Hematopoietic multipotent progenitor cell treated with erythropoietin and hydrocortisone succinate and interleukin-3 and kit ligand, for 17 days (in vitro differentiated cells): ENCODE measurements at regions not wholly inside any gene's neighbourhood (a gene's known extent, or its start where the extent isn't known, plus 50 kb on each side); places are given as distances from the start of the nearest gene placed in this dataset.
"Not testable (repeated sequence)": the region's sequence is repeated elsewhere in the genome, so short reads cannot be mapped to it uniquely, and the experiment has no call there.

Source experiments
- DNase-seq: peaks from one replicate; pipeline ENCODE4 v3.0.0-alpha.2; 2015; ENCODE audit warnings: low spot score

DNA sequence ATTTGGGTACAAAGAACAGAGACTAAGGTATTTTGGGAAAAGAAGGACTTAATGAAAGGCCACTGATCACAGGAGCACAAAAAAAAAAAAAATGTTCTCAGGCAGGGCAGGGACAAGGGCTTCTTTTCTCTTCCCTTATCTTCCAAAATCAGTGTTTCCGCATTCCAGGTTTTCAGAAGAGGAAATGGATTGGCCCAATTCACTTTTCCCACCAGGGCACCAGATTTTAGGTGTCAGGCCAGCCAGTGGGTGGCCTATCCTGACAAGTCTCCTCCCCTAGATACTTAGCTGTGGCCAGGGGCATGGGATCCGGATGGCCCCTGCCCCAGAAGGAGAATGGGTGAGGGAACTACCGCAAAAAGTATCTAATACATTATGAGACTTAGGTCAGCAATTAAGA lies 88.9 kb upstream of the WAC start:
- DNase-seq = no peak

DNA sequence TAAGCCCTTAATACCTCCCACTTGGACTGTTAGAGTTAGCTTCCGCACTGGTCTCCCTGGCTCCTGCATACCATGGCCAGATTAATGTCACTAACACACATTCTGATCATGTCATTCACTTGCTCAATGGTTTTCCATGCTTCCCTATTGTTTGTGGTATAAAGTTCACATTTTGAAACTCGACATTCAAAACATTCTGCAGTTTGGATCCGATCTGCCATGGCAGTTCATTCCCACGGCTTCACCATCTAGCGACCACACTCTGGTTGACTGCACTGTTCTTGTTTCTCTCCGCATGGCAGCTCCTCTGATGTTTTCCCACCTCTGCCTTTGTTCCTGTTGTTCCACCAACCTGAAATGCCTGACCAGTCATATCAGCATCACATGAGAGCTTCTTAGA lies 87.4 kb upstream of the WAC start:
- no peak for DNase-seq

DNA sequence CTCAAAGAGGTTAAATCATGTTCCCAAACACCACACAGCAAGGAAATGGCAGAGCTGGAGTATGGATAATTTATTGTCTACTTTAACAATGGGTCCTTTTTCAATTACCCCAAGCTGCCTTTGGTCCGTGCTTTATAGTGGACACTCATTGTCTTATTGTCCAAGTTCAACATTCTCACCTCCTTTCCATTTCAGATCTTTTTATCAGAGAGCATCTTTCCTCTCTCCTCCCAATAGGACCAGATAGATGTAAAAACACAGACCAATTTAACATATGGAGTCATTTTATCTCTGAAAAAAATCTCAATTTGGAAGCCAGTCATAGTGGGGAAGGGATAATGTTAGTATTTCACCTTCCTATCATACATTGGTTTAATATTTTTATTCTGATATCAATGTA lies 83.5 kb upstream of the WAC start:
- DNase-seq = no peak

DNA sequence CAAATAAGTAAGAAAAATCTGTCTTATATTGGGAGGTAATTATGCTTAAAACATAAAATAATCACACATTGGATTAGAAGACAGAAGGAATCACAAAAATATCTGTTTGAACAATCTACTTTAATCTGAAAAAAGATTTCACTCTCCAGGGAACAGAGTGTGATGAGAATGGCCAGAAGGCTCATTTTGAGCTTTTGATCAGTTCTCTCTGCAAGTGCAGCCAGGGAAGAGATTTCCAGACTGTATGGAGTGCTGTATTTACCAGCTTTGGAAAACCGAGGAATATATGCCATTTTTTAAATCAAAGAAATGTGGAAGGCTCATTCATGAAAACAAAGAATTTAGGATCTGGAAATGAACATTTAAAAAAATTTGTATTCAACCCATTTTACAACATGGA lies 83.0 kb upstream of the WAC start:
- no peak for DNase-seq

DNA sequence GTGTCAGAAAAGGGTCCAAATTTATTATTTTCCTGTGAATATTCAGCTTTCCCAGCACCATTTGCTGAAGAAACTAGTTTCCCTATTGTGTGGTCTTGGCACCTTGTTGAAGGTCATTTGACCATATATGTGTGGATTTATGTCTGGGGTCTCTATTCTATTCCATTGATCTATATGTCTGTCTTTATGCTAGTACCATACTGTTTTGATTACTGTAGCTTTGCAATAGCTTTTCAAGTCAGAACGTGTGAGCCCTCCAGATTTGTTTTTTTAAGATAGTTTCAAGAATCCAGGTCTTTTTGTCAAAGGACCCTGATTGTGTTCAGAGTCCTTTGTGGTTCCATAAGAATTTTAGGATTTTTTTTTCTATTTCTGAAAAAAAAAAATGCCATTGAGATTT lies 79.0 kb upstream of the WAC start:
- no peak for DNase-seq

DNA sequence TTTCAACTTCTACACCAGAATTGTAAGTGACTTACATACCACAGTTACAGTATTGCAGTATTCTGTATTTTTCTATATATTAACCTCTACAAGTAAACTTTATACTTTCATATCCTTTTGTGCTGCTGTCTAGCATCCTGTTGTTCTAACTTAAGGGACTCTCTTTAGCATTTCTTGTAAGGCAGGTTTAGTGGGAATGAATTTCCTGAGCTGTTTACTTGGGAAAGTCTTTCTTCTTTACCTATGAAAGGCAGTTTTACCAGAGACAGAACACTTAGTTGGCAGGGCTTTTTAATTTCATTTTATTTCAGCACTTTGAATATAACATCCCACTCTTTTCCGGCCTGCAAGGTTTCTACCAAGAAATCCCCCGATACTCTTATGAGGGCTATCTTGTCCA lies 75.8 kb upstream of the WAC start:
- DNase-seq = no peak

DNA sequence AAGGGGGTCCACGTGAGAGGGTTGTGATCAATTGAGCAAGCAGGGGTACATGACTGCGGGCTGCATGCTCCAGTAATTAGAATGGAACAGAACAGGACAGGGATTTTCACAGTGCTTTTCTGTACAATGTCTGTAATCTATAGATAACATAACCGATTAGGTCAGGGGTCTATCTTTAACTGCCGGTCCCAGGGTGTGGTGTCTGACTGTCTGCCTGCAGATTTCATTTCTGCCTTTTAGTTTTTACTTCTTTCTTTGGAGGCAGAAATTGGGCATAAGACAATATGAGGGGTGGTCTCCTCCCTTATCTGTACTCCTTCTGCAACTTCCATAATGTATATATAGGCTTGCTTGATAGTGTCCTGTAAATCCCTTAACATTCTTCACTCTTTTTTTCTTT lies 75.0 kb upstream of the WAC start:
- DNase-seq = not testable (repeated sequence)

DNA sequence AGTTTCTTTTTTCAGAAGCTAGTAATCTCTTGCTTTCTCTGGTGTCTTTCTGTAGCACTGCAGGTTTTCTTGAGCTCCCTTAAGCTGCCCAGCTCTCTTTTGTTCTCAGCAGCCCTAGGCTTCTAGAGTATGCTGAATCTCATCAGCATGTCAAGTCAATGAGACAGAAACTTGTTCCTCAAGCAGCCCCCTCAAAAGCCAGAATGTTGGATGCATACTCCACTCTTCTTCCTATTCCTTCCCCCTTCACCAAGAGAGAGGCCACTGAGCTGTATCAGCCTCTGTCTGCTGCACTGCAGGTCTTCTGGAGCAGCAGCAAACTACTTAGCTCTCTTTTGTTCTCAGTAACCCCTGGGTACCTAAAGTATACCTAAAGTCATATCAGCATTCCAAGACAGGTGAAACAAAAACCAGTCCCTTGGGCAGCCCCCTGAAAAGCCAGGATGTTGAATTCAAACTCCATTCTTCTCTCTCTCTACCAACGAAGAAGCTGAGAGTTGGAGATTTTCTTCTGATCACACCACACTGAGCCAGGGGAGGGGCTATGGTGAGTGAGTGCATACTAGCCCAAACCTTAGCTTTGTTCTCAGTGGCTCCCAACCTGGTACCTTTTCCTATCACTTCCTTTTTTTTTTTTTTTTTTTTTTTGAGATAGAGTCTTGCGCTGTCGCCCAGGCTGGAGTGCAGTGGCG lies 73.3 kb upstream of the WAC start:
- DNase-seq = no peak

DNA sequence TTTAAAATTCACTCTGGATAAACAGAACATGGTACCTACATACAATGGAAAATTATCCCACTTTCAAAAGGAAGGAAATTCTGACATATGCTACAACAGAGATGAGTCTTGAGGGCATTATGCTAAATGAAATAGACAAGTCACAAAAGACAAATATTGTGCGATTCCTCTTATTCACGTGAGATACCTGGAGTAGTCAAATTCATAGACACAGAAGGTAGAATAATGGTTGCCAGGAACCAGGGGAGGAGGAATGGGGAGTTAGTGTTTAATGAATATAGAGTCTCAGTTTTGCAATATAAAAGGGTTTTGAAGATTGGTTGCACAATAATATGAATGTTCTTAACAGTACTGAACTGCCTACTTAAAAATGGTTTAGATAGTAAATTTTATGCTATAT lies 69.8 kb upstream of the WAC start:
- DNase-seq = no peak

DNA sequence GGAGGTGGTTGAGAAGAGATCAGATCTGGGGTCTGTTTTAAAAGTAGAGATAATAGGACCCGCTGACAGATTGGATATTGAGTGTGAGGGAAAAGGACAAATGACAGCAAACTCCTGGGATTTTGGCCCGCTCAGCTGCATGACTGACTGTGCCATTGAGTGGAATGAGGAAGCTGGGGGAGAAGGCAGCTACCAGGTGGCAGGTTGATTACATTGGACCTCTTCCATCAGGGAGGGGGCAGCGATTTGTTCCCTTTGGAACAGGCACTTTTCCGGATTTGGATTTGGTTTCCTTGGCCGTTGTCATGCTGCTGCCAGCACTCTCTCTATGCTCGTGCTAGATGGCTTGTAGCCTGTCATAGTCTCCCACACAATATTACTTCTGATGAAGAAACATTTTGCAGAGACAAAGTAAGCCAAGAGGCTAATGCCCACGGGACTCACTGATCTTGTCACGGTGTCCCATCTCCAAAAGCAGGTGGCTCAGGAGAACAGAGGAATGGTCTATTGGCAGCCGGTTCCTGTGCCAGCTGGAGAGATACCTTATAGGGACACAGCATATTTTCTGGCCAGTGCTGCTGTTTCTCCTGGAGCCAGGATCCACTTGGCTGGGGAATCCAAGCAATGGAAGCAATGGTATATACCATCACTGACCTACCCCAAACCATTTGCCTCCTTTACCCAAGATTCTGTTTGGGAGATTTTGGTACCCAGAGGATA lies 69.1 kb upstream of the WAC start:
- no peak for DNase-seq

DNA sequence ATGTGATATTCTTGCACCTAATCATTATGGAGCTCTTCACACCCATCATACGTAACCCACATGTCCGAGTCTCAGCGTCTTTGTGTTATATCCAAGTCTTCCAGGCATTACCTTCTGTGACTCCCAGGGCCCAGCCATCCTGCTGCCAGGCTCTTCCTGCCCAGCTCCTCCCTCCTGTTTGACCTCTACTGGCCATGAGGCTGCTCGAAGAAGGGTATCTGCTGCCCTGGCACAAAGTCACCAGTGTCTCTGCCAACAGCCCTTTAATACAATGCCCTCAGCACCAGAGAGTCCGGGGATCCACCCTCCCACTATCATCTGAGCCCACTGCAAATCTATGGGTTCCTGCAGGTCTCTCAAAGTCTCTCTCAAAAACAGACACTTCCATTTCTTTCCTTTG lies 65.3 kb upstream of the WAC start:
- no peak for DNase-seq

DNA sequence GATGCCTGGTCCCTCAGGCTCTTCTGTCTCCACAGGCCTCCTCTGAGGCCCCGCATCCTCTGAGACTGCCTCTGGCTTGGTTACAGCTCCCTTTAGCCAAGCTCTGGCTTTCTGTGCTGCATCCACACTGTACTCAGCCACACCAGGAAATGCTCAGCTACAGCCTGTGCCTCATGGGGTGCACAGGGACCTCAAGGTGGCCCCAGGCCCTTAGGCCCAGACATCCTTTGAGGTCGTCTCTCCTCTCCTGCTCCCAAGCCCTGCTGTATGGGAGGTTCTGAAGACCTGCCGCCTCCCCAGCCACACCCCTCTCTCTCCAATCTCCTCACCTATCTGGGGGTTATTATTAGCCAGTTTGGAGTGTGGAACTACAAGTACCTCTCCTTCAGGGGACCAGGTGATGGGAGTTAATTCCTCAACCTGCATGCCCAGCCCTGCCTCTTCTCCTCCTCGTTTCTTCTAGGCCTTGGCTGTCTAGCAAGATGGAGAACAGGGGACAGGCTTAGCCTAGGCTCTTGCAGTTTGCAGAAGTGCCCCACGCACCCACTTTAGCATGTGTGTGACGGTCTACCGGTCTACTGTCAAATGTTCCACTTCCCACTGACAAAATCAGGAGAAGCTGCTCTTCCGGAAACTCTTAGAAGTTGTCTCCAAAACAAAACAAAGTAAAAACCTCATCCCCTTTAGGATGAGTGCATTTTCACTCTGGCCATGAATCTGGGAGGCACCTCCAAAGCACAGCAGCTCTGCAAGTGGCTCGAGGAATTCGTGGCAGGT lies 64.0 kb upstream of the WAC start:
- no peak for DNase-seq

DNA sequence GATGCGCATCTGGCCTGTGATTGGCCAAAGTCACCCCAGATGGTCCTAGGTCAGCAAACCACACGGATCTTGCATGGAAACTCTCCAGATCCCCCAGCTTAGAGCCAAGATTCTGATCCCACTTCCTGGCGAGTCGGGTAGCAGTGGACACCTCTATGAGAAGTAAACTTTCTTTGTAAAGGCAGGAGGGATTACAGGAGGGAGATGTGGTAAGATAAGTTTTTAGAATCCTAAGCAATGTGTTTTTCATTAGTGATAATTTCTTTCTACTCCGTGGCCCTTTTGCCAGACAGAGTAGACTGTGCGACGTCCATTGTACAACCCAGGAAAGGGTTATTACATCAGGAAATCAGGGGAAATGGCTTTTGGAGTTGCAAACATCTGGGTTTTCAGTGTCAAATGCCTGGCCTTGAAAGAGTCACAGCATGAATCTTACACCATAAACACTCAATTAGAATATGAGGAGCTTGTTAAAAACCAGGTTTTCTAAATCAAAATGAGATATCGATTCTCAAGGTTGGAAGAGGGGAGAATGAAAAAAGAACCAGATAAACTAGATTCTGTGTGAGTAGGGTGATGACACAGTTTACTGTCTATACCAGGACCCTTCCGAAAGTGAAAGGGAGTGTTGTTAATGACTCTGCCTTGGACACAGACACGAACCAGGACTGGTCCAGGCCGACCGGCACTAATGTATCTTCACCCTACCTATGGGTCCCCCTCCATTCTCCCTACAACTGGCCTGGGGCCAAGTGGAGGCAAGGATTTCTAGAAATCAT lies 61.9 kb upstream of the WAC start:
- DNase-seq = no peak

DNA sequence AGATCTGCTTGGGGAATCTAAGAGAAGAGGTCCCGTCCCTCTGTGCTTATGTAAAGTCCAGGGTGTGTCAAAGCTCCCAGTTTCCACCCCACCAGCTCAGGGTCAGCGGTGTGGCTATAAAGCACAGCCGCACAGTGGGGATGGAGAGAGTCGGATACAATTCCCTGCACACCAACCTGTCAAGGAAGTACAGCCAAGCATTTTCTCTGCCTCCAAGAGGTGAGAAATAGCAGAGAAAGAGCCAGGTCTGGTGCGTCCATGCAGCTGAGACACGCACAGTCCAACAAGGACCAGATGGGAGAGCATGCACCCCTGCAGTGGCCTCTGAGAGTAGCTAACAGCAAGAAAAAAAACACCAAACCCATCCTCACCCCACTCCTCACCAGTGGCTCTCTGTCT lies 61.3 kb upstream of the WAC start:
- no peak for DNase-seq

DNA sequence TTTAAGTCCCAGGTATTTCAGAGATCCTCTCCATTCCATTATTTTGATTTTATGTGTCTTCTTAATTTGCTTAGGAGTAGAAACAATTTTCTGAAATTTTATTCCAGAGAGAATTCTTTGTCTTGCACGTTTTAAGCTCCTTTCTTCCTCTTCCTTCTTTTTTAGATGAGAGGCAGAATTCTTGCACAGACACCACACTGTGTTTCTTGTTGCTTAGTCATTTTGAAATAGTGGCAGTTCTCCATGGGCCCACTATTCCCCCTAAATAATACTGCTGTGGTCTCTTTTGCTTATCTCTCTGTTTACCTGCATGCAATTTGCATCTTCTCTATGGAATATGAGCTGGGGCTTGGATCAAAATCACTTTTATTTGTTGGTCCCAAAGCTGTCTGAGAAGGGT lies 54.3 kb upstream of the WAC start:
- DNase-seq = no peak

DNA sequence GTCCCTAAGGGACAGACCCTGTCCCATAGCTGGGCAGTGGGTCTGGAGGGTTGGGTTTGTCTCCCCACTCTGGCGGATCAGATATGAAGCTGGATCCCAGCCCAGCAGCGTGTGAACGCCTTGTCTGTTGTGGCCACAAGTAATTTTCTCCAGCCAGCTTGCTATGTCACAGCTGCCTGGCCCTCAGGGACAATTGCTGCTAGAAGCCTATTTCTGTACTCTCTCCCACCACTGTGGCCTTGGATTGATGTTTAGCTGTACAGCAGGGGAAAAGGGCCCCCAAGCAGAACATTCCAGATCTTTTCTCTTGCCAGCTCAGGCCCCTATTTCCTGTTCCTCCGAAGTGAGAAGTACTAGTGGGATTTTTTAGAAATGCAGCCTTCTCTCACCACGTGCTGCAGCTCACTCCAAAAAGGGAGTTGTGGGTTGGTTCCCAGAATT lies 53.5 kb upstream of the WAC start:
- DNase-seq = no peak

DNA sequence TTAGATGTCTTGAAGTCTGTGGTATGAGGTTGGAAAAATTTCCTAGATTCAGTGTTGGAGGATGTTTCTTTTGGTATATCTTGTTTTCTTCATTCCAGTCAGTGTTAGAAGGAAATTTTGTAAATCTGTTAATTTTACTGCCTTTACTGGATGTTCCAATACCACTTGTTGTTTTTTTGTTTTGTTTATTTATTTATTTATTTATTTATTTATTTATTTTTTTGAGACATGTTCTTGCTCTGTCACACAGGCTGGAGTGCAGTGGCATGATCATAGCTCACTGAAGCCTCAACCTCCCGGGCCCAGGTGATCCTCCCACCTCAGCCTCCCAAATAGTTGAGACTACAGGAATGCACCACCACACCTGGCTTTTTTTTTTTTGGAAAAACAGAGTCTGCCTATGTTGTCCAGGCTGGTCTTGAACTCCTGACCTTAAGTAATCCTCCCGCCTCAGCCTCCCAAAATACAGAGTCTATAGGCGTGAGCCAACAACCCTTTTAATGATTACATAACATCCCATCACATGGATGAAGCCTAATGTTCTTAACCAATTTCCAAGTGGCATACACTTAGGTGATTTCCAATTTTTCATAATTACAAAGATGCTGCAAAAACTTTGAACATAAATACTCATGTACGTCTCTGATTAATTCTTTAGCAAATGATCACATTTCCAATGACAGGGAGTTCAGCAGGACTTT lies 52.8 kb upstream of the WAC start:
- no peak for DNase-seq

DNA sequence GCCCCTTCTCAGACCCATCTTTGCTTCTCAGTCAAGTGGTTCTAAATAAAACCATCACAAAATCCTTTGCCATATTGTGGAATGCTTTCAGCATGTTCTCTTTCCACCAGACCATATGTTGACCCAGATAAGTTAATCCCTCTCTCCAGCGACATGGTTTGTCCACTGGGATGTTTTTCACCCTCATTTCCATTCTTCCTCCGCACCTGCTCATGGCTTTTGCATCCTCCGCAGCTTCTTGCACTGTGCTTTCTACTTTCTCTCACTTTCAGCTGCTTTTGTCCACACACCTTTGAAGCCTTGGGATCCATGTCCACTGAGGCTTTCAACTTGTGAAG lies 52.3 kb upstream of the WAC start:
- no peak for DNase-seq

DNA sequence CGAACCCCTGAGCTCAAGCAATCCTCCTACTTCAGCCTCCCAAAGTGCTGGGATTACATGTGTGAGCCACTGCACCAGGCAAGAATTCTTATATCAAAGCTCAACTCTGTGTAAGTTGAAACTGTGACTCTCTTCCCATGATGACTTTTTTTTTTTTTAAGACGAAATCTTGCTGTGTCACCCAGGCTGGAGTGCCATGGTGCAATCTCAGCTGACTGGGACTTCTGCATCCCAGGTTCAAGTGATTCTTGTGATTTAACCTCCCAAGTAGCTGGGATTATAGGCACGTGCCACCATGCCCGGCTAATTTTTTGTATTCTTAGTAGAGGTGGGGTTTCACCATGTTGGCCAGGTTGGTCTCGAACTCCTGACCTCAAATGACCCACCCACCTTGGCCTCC lies 51.6 kb upstream of the WAC start:
- DNase-seq = not testable (repeated sequence)

DNA sequence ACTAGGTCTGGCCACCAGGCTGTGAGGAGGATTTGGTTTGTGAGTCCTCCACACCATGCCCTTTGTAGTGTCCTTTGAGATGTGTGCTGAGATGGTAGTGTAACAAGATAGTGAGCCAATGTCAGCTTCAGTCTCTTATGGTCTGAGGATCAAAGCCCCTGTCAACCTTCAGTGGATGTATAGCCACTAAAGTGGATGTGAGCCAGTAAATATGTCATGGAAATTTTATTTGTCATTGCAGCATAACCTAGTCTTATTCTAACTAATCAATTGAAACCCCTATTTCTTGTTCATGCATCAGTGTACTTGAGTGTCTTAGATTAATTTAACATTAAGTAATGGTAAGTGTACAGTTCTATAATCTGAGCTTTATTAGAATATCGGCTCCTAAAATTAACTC lies 51.0 kb upstream of the WAC start:
- DNase-seq = no peak
